ENCODE measurements at regions not wholly inside any gene's neighbourhood (a gene's known extent, or its start where the extent isn't known, plus 50 kb on each side); places are given as distances from the start of the nearest gene placed in this dataset.
A peak's percentile ranks its signal among the peaks of the same experiment; 100 is the strongest.
"Not testable (repeated sequence)": the region's sequence is repeated elsewhere in the genome, so short reads cannot be mapped to it uniquely, and the experiment has no call there.

DNA sequence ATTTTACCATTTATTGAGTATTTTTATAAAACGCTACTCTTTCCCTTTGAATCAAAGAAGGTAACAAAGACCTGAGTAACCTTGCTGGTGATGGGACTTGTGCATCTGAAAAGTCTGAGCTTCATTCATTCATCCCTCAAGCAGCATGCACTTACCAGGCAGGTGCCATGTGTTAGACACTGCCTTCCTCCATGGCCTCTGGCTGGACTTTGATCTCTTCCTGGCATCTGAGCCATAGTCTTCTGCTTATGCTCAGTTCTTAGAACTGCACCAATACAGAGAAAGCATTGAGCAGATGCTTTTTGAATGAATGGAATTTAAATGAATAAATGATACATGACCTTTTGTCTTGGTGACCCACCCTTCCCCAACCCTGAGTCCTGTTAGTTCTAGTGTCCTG, 251.4 kb upstream of the COPS8 start:
- no peak for DNase-seq

- DNase-seq = no peak
Observed at GRCh38 chr2:236835307-236836024, 250.2 kb upstream of the COPS8 start.

DNA sequence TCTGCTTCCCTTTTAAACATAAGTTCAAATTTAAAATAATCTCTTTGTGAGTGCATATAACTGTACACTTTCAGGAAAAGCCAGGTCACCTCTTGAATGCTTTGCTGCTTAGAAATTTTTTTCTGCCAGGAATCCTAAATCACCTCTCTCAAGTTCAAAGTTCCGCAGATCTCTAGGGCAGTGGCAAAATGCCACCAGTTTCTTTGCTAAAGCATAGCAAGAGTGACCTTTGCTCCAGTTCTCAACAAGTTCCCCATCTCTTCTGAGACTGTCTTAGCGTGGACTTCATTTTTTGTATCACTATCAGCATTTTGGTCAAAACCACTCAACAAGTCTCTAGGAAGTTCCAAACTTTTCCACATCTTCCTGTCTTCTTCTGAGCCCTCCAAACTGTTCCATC, 249.7 kb upstream of the COPS8 start:
- DNase-seq = not testable (repeated sequence)

DNA sequence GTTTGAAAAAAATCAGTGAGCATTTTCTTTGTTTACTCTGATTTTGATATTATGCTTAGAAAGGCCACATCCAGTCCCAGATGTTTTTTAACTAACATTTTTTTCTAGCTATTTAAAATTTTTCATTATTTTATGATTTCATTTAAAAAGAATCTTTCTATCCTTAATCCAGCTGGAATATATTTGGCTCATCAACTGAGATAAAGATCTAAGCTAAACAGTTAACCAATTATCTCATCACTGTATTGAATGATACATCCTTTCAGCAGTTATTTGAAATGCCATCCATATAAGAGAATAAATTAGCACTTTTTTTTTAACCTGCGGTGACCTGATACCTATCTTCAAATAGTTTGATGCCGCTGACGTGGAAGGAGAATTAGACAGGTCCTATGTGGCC, 245.5 kb upstream of the COPS8 start:
- peak; percentile 36 for DNase-seq

DNA sequence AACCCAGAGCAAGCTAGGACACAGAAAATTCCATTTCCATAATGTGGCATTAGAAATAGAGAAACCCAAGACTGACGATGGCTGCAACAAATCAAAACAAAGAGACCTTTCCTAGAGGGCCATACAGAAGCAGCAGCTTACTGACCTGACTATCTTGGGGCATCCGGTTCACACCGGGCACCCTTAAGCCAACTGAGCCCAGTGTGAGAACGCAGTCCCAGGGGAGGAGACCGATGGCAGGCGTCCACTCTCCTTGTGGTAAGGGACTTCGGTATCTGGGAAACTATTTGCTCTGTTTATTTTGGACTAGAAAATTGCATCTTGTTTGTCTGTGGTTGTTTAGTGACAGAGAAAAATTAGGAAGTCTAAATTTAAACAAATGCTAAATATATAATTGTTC, 244.8 kb upstream of the COPS8 start:
- DNase-seq = no peak

DNA sequence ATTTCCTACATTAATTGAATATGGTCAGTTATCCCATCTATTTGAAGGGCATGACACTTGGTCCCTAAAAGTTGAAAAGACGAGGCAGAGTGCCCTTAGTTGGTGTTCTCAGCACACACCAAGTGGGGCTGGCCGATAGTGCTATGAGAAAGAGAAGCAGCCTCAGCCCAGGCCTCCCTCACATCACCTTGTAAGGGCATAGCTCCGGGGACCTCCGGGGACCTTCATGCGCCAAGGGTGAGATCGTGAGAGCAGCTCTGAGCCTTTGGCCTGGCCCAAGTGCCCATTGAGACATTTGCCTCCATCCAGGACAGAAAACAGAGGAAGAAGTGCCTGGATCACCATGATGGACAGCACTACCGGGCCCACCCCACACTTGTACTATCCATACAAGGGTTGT, 244.3 kb upstream of the COPS8 start:
- no peak for DNase-seq

GRCh38 chr2:236843161-236843968, 242.3 kb upstream of the COPS8 start:
- no peak for DNase-seq

DNA sequence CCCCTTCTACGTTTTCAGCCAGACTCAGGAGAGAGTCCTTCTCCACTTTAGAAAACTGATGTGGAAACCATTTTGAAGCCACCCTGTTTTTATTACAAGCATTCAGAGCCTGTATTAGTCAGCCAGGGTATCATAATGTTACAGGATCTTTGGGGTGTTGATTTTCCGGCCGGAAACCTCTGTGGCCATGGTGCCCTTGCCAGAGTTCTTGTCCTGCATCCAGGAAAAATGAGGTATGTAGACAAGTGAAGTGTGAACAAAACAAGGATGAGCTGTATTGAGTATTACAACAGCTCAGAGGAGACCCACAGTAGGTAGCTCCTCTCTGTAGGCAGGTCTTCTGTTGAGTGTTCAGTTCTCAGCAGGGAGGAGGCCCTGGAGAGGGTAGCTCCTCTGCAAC, 241.0 kb upstream of the COPS8 start:
- DNase-seq = no peak

GRCh38 chr2:236847023-236847422, 238.7 kb upstream of the COPS8 start:
- no peak for DNase-seq

GRCh38 chr2:236847538-236848263, 238.0 kb upstream of the COPS8 start:
- no peak for DNase-seq

- no peak for DNase-seq
Observed at GRCh38 chr2:236848501-236848900, 237.2 kb upstream of the COPS8 start.

DNA sequence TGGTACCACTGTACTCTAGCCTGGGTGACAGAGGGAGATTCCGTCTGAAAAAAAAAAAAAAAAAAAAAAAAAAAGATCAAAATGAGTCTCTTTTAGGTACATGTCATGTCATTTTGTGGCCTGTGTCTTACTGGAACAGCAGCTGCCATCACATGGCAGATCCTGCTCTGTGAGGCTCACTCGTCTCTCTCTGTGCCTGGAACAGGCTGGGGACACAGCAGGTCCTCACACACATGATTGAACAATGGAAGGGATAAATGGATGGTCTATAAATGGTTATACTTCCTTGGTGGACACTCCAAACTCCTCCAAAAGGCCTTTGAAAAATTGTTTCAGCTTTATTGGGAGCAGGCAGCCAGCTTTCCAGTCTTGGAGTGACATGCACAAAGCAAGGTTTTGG, 236.2 kb upstream of the COPS8 start:
- no peak for DNase-seq

GRCh38 chr2:236849940-236850339, 235.7 kb upstream of the COPS8 start:
- DNase-seq = no peak

- DNase-seq = no peak
Observed at GRCh38 chr2:236851187-236851586, 234.5 kb upstream of the COPS8 start.

GRCh38 chr2:236852100-236852976, 233.4 kb upstream of the COPS8 start:
- DNase-seq = peak; percentile 38

DNA sequence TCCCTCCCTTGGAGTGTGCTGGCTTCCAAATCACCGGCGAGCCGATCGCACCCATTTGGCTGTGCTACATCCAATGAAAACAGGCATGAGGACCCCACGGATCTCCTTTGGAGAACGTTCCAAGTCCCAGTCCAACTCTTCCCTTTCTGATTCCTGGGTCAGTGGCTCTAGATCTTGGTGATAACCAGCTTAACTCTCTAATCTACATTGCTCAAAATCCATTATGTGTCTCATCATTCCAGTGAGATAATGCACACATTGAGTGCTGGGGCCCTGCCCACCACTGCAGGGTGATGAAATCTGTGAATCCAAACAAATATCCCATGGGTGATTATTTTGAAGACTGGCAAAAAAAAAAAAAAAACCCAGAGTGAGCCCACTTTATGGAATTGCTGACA, 232.7 kb upstream of the COPS8 start:
- no peak for DNase-seq

- DNase-seq = no peak
Observed at GRCh38 chr2:236853585-236854051, 232.1 kb upstream of the COPS8 start.

- DNase-seq = no peak
Observed at GRCh38 chr2:236855176-236855865, 230.4 kb upstream of the COPS8 start.

DNA sequence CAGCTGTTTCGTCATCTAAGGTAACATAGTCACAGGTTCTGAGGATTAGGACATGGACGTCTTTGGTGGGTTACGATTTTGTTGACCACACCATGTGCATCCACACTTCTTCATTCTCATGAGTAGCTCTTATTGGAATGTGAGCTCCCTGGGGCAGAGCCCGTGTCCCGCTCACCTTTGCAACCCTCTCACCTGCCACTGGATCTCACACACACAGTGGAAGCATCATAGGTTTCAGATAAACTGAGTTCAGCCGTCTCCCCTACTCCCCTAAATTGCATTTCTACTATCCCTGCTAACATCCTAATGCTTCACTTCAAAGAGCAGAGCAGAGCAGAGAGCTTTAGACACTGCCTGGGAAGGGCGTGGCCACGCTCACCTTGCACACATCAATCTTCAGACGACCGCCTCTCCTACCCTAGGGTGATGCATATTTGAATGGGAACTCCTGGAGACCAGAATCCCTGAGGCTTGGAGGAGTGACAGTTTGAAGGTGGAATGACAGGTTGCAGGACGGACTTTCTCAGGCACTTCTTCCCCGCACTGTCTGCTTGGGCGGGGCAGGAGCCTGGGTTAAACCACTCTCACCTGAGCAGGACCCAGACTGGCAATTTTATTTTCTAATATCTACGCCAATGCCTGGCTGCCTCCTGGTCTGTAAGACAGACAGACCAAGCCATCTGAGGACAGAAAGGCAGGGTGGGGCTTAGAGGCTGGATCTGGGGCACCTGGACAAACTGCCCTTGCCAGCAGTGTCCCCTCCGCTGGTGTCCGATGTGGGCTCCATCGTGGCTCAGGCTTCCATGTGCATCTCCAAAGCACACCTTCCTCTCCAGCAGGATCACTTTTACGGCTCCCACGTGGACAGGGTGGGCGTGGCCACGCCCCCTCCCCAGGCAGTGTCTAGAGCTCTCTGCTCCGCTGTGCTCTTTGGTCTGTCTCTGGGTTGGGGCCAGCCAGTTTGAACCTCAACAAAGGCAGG, 229.5 kb upstream of the COPS8 start:
- no peak for DNase-seq

GRCh38 chr2:236856848-236857235, 228.8 kb upstream of the COPS8 start:
- no peak for DNase-seq
